ENCODE measurements at regions not wholly inside any gene's neighbourhood (a gene's known extent, or its start where the extent isn't known, plus 50 kb on each side); places are given as distances from the start of the nearest gene placed in this dataset.

DNA sequence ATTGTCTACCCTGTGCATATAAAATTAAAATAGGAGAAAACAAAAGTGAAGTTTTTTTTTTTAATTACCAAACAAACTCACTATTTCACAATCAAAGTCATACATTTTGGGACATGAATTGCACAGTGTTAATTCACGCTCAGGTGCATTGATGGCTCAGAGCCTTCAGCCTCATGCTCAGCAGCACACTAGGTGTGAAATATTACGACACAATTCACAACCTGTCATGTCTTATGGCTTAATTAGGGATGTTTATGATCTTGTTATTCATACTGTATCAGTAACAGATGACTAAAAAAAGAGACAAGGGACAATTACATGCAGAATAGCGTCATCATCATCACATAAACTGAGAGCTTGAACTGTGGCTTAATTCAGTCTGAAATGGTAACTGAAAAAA is 2005.5 kb upstream of the PCDH20 start:
- no peak for TF ChIP-seq POLR2A (IDR thresholded peaks at IDR 0.05)
- TF ChIP-seq, protein P1, sequence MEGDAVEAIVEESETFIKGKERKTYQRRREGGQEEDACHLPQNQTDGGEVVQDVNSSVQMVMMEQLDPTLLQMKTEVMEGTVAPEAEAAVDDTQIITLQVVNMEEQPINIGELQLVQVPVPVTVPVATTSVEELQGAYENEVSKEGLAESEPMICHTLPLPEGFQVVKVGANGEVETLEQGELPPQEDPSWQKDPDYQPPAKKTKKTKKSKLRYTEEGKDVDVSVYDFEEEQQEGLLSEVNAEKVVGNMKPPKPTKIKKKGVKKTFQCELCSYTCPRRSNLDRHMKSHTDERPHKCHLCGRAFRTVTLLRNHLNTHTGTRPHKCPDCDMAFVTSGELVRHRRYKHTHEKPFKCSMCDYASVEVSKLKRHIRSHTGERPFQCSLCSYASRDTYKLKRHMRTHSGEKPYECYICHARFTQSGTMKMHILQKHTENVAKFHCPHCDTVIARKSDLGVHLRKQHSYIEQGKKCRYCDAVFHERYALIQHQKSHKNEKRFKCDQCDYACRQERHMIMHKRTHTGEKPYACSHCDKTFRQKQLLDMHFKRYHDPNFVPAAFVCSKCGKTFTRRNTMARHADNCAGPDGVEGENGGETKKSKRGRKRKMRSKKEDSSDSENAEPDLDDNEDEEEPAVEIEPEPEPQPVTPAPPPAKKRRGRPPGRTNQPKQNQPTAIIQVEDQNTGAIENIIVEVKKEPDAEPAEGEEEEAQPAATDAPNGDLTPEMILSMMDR (IDR thresholded peaks at IDR 0.05 in 4 of 5, conservative IDR thresholded peaks at IDR 0.05 in 1 of 5) = no peak

Measured in gastrocnemius medialis (tissue), 4 donors.